GM12878 (cell line): ENCODE measurements at regions not wholly inside any gene's neighbourhood (a gene's known extent, or its start where the extent isn't known, plus 50 kb on each side); places are given as distances from the start of the nearest gene placed in this dataset.

Experiments
- EED ChIP-seq: sonication (generic); IDR thresholded peaks from 2 replicates; pipeline ENCODE4 v1.6.1; 2016; ENCODE audit warnings: antibody characterized with exemption, low read depth
- EP300 ChIP-seq, 2 experiments: fragments of 150-350 bp in 1 of 2; IDR thresholded peaks; 2 replicates each; pipeline ENCODE4 v1.6.1; 2011 to 2012; ENCODE audit warnings: low read depth in 2 of 2, low read length in 2 of 2, borderline replicate concordance in 1 of 2, improper control_type of control experiment in 1 of 2, inconsistent platforms in 1 of 2; ENCODE audit not compliant: control insufficient read depth in 1 of 2
- EZH2 ChIP-seq: IDR thresholded peaks from 2 replicates; pipeline ENCODE4 v1.6.1; 2012; ENCODE audit warnings: low read depth, mild to moderate bottlenecking, control low read depth, inconsistent platforms, low read length, borderline replicate concordance; ENCODE audit not compliant: control insufficient read depth
- JUND ChIP-seq: IDR thresholded peaks from 2 replicates; pipeline ENCODE4 v1.6.1; 2012; ENCODE audit warnings: low read depth, mild to moderate bottlenecking, low read length, improper control_type of control experiment, moderate library complexity
- KDM1A ChIP-seq: fragments of 200-600 bp; sonication (generic); IDR thresholded peaks from 2 replicates; pipeline ENCODE4 v1.6.1; 2016; ENCODE audit warnings: borderline replicate concordance
- TF ChIP-seq, protein P1 (sequence below), 3 experiments: IDR thresholded peaks in 2 of 3; conservative IDR thresholded peaks in 1 of 3; 2 replicates each; pipeline ENCODE4 v1.5.1; 2011; ENCODE audit warnings: low read depth in 3 of 3, low read length in 3 of 3, mild to moderate bottlenecking in 3 of 3, control low read depth in 2 of 3, moderate library complexity in 2 of 3, inconsistent platforms in 1 of 3, mixed read lengths in 1 of 3; ENCODE audit not compliant: control insufficient read depth in 2 of 3, insufficient read depth in 1 of 3; ENCODE audit errors: extremely low read depth in 1 of 3
- TF ChIP-seq, protein P2 (sequence below): IDR thresholded peaks from 2 replicates; pipeline ENCODE4 v1.6.1; 2012; ENCODE audit warnings: low read depth, low read length, improper control_type of control experiment

DNA sequence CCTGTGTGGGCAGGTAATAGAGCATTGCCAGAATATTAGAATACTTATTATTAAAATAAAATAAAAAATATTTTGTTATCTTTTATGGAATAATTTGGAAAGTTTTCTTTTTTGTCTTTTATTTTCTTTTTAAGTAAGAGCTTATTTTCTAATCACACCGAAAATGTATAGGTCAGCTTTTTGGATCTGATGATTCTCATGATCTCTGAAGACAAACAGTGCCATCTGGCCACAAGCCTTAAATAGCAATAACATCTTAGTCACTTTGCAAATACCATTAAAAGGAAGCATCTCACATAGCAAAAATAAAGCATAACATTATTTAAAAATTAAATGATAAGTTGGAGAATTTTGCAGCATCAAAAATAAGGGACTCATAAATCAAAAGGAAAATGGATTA lies 213.8 kb downstream of the PLA2G4A start:
- TF ChIP-seq EP300 (IDR thresholded peaks at IDR 0.05; ENCODE audit: borderline replicate concordance in 1 of 2, control insufficient read depth in 1 of 2, low read depth in 2 of 2, low read length in 2 of 2) (no peak), EZH2 (no peak), JUND (no peak), KDM1A (no peak), EED (no peak)
- TF ChIP-seq, protein P1, sequence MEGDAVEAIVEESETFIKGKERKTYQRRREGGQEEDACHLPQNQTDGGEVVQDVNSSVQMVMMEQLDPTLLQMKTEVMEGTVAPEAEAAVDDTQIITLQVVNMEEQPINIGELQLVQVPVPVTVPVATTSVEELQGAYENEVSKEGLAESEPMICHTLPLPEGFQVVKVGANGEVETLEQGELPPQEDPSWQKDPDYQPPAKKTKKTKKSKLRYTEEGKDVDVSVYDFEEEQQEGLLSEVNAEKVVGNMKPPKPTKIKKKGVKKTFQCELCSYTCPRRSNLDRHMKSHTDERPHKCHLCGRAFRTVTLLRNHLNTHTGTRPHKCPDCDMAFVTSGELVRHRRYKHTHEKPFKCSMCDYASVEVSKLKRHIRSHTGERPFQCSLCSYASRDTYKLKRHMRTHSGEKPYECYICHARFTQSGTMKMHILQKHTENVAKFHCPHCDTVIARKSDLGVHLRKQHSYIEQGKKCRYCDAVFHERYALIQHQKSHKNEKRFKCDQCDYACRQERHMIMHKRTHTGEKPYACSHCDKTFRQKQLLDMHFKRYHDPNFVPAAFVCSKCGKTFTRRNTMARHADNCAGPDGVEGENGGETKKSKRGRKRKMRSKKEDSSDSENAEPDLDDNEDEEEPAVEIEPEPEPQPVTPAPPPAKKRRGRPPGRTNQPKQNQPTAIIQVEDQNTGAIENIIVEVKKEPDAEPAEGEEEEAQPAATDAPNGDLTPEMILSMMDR (IDR thresholded peaks at IDR 0.05 in 2 of 3, conservative IDR thresholded peaks at IDR 0.05 in 1 of 3; ENCODE audit: control insufficient read depth in 2 of 3, extremely low read depth in 1 of 3, insufficient read depth in 1 of 3, low read depth in 3 of 3, low read length in 3 of 3): no peak
- TF ChIP-seq, protein P2, sequence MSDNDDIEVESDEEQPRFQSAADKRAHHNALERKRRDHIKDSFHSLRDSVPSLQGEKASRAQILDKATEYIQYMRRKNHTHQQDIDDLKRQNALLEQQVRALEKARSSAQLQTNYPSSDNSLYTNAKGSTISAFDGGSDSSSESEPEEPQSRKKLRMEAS: no peak
